ENCODE measurements at regions not wholly inside any gene's neighbourhood (a gene's known extent, or its start where the extent isn't known, plus 50 kb on each side); places are given as distances from the start of the nearest gene placed in this dataset.
"Not testable (repeated sequence)": the region's sequence is repeated elsewhere in the genome, so short reads cannot be mapped to it uniquely, and the experiment has no call there.

DNA sequence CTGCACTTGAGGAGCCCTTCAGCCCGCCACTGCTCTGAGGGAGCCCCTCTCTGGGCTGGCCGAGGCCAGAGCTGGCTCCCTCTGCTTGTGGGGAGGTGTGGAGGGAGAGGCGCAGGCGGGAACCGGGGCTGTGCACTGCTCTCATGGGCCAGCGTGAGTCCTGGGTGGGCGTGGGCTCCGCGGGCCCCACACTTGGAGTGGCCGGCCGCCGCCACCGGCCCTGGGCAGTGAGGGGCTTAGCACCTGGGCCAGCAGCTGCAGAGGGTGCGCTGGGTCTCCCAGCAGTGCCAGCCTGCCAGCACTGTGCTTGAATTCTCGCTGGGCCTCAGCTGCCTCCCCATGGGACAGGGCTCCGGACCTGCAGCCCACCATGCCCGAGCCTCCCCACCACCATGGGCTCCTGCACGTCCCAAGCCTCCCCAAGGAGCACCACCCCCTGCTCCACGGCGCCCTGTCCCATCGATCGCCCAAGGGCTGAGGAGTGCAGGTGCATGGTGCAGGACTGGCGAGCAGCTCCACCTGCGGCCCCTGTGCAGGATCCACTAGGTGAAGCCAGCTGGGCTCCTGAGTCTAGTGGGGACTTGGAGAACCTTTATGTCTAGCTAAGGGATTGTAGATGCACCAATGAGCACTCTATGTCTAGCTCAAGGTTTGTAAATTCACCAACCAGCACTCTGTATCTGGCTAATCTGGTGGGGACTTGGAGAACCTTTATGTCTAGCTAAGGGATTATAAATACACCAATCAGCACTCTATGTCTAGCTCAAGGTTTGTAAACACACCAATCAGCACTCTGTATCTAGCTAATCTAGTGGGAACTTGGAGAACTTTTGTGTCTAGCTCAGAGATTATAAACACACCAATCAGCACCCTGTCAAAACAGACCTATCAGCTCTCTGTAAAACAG lies 1180.3 kb downstream of the FSCB start:
- intact Hi-C loops (cut with micrococcal nuclease), result not testable (repeated sequence)

- intact Hi-C loops (cut with micrococcal nuclease), result no loop called here
Measured at GRCh38 chr14:43316427-43316826, 1190.7 kb downstream of the FSCB start.

GRCh38 chr14:43313719-43314118 lies 1193.4 kb downstream of the FSCB start:
- intact Hi-C loops (cut with micrococcal nuclease), result no loop called here

DNA sequence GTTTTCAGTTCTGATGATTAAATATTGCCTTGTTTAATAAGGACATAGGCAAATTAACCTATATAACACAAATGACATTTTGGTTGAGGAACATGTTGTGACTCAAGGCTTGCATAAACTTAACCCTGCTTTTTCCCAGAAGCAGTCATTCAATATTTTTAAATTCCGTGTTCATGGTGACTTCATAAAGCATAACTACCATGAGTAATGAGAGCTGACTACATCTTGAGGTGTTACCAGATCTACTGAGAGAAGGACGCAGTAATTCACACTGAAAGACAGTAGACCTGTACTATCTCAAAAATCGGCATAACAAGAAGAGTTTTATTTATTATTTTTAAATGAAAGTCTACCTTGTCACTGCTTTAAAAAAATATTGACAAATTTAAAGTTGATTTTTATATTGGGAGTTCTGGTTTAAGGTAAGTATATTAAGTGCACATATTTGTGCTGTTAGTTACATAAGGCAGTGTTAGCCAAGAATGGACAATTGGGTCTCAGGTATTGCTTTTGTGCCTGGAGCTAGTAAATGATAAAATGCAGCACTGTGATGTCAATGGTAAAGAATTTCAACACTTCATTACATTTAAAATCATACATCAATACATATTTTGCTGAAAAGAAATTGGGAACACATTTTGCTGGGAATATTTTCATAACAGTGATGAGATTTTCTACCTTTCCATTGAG lies 1198.5 kb downstream of the FSCB start:
- intact Hi-C loops (cut with micrococcal nuclease), result no loop called here

- intact Hi-C loops (cut with micrococcal nuclease), result no loop called here
Measured at GRCh38 chr14:43307836-43308235, 1199.2 kb downstream of the FSCB start.

- intact Hi-C loops (cut with micrococcal nuclease), result no loop called here
Measured at GRCh38 chr14:43306053-43306452, 1201.0 kb downstream of the FSCB start.

- intact Hi-C loops (cut with micrococcal nuclease), result no loop called here
Measured at GRCh38 chr14:43297794-43298193, 1209.3 kb downstream of the FSCB start.

DNA sequence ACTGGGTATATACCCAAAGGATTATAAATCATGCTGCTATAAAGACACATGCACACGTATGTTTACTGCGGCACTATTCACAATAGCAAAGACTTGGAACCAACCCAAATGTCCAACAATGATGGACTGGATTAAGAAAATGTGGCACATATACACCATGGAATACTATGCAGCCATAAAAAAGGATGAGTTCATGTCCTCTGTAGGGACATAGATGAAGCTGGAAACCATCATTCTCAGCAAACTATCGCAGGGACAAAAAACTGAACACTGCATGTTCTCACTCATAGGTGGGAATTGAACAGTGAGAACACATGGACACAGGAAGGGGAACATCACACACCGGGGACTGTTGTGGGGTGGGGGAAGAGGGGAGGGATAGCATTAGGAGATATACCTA lies 1211.0 kb downstream of the FSCB start:
- intact Hi-C loops (cut with micrococcal nuclease), result not testable (repeated sequence)

- intact Hi-C loops (cut with micrococcal nuclease), result no loop called here
Measured at GRCh38 chr14:43285575-43285974, 1221.5 kb downstream of the FSCB start.

GRCh38 chr14:43260056-43260455 lies 1247.0 kb downstream of the FSCB start:
- intact Hi-C loops (cut with micrococcal nuclease), result no loop called here

DNA sequence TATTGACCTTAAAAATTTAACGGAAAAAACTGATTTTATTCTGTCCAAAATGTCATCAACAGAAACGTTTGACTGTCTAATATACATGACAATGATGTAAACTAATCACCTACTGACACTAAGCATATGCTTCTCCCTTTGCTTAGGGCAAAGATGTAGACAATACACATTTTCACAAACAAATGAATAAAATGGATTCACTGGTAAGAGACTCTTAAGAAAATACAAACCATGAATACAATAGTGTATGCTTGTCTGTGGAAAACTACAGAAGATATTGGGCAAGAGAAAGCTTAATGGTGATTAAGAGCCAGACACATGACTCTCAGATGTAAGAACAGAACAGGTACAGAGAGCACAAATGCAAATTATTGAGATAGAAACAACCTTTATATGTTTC lies 1248.7 kb downstream of the FSCB start:
- intact Hi-C loops (cut with micrococcal nuclease), result no loop called here

GRCh38 chr14:43256996-43257395 lies 1250.1 kb downstream of the FSCB start:
- intact Hi-C loops (cut with micrococcal nuclease), result not testable (repeated sequence)

DNA sequence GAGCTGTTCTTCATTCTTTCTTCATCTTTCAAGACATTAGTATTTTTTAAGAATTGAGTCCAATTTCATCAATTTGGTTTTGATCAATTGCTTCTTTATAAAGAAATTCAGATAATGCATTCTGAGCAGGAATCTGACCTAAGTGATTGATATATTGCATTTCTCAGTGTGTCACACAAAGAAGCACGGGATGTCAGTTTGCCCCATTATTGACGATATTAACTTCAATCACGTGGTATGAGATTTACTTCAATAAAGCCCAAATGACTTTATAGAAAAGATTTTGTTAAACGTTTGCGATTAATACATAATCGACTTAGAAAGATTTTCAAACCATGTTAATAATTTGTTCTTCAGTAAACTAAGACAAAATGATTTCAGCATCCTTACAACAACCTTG lies 1254.2 kb downstream of the FSCB start:
- intact Hi-C loops (cut with micrococcal nuclease), result no loop called here

GRCh38 chr14:43249591-43249990 lies 1257.5 kb downstream of the FSCB start:
- intact Hi-C loops (cut with micrococcal nuclease), result no loop called here

DNA sequence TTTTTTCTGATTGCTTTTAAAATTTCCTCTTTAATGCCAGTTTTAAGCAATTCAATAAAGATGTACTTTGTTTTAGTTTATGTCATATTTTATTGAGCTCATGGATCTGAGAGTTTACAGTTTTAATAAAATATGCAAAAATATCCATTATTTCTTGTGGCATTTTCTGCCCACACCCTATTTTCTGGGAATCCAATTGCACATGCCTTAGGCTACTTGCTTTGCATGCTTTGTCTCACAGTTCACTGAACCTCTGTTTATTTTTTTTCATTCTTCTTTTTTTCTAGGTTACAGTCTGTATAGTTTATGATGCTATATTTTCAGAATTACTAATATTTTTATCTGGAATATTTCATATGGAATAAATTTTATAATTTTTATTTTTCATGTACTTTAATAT lies 1258.0 kb downstream of the FSCB start:
- intact Hi-C loops (cut with micrococcal nuclease), result no loop called here

- intact Hi-C loops (cut with micrococcal nuclease), result no loop called here
Measured at GRCh38 chr14:43247877-43248276, 1259.2 kb downstream of the FSCB start.

DNA sequence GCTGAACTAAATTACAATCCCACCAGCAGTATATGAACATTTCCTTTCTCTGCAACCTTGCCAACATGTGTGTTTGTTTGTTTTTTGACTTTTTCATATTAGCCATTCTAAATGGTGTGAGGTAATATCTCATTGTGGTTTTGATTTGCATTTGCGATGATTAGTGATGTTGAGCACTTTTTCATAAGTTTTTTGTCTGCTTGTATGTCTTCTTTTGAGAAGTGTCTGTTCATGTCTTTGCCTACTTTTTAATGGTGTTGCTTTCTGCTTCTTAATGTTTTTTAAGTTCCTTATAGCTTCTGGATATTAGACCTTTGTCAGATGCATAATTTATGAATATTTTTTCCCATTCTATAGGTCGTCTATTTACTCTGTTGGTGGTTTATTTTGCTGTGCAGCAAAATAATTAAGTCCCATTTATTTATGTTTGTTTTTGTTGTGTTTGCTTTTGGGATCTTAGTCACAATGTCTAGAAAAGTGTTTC lies 1262.9 kb downstream of the FSCB start:
- intact Hi-C loops (cut with micrococcal nuclease), result no loop called here

- intact Hi-C loops (cut with micrococcal nuclease), result no loop called here
Measured at GRCh38 chr14:43243168-43243567, 1263.9 kb downstream of the FSCB start.

DNA sequence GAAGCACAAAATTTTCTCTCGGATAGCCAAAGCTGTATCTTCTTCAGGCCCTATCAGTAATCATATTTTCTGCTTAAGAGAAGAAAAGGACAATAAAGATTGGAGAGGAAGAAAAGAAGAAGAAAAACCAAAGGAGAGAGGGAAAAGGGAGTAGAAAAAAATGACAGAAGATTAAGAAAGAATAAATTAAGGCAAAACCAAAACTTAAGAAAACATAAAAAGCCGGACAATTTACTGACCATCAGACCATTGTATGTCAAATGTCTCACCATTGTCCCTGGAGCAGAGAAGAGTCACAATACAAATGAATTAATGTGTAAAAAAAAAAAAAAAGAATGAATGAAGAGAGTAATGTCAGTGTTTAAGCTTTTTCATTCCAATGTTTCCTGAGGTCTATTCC lies 1274.8 kb downstream of the FSCB start:
- intact Hi-C loops (cut with micrococcal nuclease), result no loop called here

GRCh38 chr14:43215524-43215923 lies 1291.6 kb downstream of the FSCB start:
- intact Hi-C loops (cut with micrococcal nuclease), result no loop called here

DNA sequence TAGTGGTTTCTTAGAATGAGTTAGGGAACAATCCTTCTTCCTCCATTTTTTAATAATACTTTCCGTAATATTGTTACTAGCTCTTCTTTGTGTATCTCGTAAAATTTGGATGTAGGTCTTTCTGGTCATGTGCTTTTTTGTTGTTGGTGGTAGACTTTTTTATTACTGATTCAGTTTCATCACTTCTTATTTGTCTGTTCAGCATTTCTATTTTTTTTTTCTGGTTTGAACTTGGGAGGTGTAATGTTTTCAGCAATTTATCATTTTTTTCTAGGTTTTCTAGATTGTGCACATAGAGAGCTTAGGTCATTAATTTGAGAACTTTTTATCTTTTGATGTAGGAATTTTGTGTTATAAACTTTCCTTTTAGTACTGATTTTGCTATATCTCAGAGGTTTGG lies 1299.9 kb downstream of the FSCB start:
- intact Hi-C loops (cut with micrococcal nuclease), result no loop called here

GRCh38 chr14:43204816-43205215 lies 1302.3 kb downstream of the FSCB start:
- intact Hi-C loops (cut with micrococcal nuclease), result no loop called here

- intact Hi-C loops (cut with micrococcal nuclease), result no loop called here
Measured at GRCh38 chr14:43200519-43200918, 1306.6 kb downstream of the FSCB start.
